Bronchial epithelial cell (primary cell): ENCODE measurements at regions not wholly inside any gene's neighbourhood (a gene's known extent, or its start where the extent isn't known, plus 50 kb on each side); places are given as distances from the start of the nearest gene placed in this dataset.
"Not testable (repeated sequence)": the region's sequence is repeated elsewhere in the genome, so short reads cannot be mapped to it uniquely, and the experiment has no call there.

Experiments used
- DNase-seq: peaks from one replicate; pipeline ENCODE4 v3.0.0-alpha.2; 2010; ENCODE audit warnings: low read depth
- FAIRE-seq: peaks from 2 replicates; lab custom pipeline; 2011; peaks lifted over from hg19 to GRCh38; lab: Jason Lieb, UNC
- H3K27me3 ChIP-seq: 2 replicates; pipeline ENCODE4 v1.5.1; 2011; ENCODE audit warnings: low read length; ENCODE audit not compliant: control insufficient read depth, insufficient read depth
- H3K36me3 ChIP-seq: 2 replicates; pipeline ENCODE4 v1.5.1; 2011; ENCODE audit warnings: low read length; ENCODE audit not compliant: control insufficient read depth, insufficient read depth
- H3K4me3 ChIP-seq: 2 replicates; pipeline ENCODE4 v1.5.1; 2011; ENCODE audit warnings: mild to moderate bottlenecking, low read depth, low read length, control low read depth
- CTCF ChIP-seq: IDR thresholded peaks from 2 replicates; pipeline ENCODE4 v1.5.1; 2011; ENCODE audit warnings: mild to moderate bottlenecking, moderate library complexity, low read length, control low read depth, inconsistent platforms; ENCODE audit not compliant: insufficient read depth, severe bottlenecking

- no peaks in the 10 kb centered on the region for H3K36me3 ChIP-seq
- H3K4me3 ChIP-seq: no peak overlapping the region
- FAIRE-seq: no peak
- DNase-seq: no peak
- no peak for TF ChIP-seq CTCF
- no peaks in the 10 kb centered on the region for H3K27me3 ChIP-seq
Observed at GRCh38 chr21:22154579-22155274, 1156.5 kb downstream of the NCAM2 start.

- Histone ChIP-seq H3K36me3 (no peaks in the 10 kb centered on the region), H3K27me3 (no peaks in the 10 kb centered on the region), H3K4me3 (no peak overlapping the region)
- no peak for TF ChIP-seq CTCF
- no peak for DNase-seq
- FAIRE-seq: no peak
Observed at GRCh38 chr21:22164912-22165311, 1166.7 kb downstream of the NCAM2 start.

- no peak for FAIRE-seq
- no peak overlapping the region for H3K4me3 ChIP-seq
- no peaks in the 10 kb centered on the region for H3K27me3 ChIP-seq
- DNase-seq: peak; percentile 27
- no peak for TF ChIP-seq CTCF
- H3K36me3 ChIP-seq: no peaks in the 10 kb centered on the region
Observed at GRCh38 chr21:22174746-22175145, 1176.5 kb downstream of the NCAM2 start.

GRCh38 chr21:22189278-22189677 is 1191.1 kb downstream of the NCAM2 start:
- no peak for FAIRE-seq
- H3K27me3 ChIP-seq: no peaks in the 10 kb centered on the region
- H3K36me3 ChIP-seq: no peaks in the 10 kb centered on the region
- no peak for TF ChIP-seq CTCF
- DNase-seq: no peak
- H3K4me3 ChIP-seq: no peak overlapping the region

GRCh38 chr21:22191581-22191980 is 1193.4 kb downstream of the NCAM2 start:
- FAIRE-seq: no peak
- DNase-seq: no peak
- no peaks in the 10 kb centered on the region for H3K27me3 ChIP-seq
- no peak for TF ChIP-seq CTCF
- no peaks in the 10 kb centered on the region for H3K36me3 ChIP-seq
- no peak overlapping the region for H3K4me3 ChIP-seq

GRCh38 chr21:22192766-22193165 is 1194.6 kb downstream of the NCAM2 start:
- Histone ChIP-seq H3K36me3 (no peaks in the 10 kb centered on the region), H3K4me3 (no peak overlapping the region), H3K27me3 (no peaks in the 10 kb centered on the region)
- DNase-seq (no peak), FAIRE-seq (no peak)
- no peak for TF ChIP-seq CTCF

- H3K36me3 ChIP-seq, DNase-seq, FAIRE-seq, H3K4me3 ChIP-seq, H3K27me3 ChIP-seq: not testable (repeated sequence)
Observed at GRCh38 chr21:22194986-22195385, 1196.8 kb downstream of the NCAM2 start.
